GM12875 (cell line): ENCODE measurements at regions not wholly inside any gene's neighbourhood (a gene's known extent, or its start where the extent isn't known, plus 50 kb on each side); places are given as distances from the start of the nearest gene placed in this dataset.

Source experiments
- H3K4me3 ChIP-seq: one replicate; pipeline ENCODE4 v1.5.1; 2011; ENCODE audit warnings: low read depth, low read length, control low read depth
- TF ChIP-seq, protein P1 (sequence below): IDR thresholded peaks from 2 replicates; pipeline ENCODE4 v1.5.1; 2011; ENCODE audit warnings: low read depth, mild to moderate bottlenecking, control low read depth, inconsistent platforms, low read length, moderate library complexity, borderline replicate concordance; ENCODE audit not compliant: insufficient read depth

GRCh38 chr3:34859746-34860145 lies 779.6 kb upstream of the ARPP21 start:
- TF ChIP-seq, protein P1, sequence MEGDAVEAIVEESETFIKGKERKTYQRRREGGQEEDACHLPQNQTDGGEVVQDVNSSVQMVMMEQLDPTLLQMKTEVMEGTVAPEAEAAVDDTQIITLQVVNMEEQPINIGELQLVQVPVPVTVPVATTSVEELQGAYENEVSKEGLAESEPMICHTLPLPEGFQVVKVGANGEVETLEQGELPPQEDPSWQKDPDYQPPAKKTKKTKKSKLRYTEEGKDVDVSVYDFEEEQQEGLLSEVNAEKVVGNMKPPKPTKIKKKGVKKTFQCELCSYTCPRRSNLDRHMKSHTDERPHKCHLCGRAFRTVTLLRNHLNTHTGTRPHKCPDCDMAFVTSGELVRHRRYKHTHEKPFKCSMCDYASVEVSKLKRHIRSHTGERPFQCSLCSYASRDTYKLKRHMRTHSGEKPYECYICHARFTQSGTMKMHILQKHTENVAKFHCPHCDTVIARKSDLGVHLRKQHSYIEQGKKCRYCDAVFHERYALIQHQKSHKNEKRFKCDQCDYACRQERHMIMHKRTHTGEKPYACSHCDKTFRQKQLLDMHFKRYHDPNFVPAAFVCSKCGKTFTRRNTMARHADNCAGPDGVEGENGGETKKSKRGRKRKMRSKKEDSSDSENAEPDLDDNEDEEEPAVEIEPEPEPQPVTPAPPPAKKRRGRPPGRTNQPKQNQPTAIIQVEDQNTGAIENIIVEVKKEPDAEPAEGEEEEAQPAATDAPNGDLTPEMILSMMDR = no peak
- H3K4me3 ChIP-seq = no peak overlapping the region

DNA sequence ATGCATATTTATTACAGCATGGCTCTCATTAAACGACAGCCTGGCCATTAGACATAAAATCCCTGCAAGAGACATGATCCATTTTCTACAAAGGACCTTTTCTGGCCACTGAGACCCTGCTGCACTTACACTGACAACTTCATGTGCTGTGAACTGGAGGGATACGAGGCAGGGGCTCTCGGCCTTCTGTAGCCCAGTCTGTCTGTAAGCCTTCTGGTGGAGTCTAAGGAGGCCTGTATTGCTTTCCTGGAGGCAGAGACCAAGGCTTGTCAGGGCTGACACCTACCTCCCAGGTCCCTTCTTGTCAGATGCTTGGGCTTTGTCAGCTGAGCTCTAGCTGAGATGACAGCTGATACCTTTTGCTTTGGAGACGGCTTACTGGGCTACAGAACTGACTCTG lies 776.9 kb upstream of the ARPP21 start:
- H3K4me3 ChIP-seq = no peak overlapping the region
- TF ChIP-seq, protein P1 = no peak

DNA sequence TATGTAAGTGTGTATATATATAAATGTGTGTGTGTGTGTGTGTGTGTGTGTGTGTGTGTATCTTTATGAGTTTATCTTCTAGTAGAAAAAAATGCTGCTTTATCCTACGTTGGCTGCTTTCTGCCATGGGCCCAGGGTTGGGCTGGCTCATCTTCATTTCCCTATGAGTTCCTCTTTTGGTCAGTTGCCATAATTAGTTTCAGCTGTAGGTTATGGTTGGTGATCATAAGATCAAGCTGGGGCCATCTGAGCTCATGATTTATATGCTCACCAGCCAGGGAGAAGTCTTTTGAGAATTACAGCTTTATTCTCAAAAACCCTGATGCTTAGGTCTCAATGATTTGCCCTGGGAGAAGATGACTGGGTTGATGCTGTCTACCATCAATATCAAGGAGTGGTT lies 775.8 kb upstream of the ARPP21 start:
- TF ChIP-seq, protein P1 = no peak
- H3K4me3 ChIP-seq = no peak overlapping the region

DNA sequence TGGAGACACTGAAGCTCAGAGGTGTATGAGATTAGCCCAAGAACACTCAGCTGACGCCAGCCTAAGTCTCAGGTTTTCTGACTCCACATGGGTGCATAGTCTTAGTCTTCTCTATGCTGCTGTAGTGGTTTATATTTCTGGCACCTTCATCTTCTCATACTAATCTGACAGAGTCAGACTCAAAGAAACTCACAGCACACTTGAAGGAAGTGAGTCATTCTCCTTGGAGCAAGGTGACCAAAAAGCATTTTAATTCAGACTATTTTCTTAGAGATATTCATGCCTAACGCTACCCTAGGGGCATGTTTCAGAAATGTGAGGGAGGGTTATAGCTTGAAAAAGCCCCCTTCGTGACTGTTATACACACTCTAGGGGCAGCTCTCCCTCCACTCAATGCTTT lies 775.3 kb upstream of the ARPP21 start:
- no peak overlapping the region for H3K4me3 ChIP-seq
- TF ChIP-seq, protein P1 = no peak

DNA sequence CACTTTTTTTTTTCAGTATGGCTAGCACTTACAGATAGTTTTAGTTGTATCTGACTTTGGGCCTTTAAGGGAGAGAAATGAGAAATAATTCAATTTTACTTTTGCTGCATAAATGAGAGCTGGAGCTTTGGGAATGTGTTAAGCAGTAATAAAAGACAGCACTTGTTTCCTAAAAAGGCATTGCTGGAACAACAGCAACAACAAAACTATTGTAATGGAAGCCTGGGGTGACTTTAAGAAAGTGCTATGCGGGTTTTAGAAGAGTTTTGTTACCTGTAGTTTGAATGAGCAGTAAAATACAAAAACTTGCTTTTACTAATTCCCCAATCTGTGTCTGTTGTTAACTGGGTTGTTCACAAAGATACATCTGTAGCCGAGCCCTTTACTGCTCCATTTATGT lies 774.0 kb upstream of the ARPP21 start:
- TF ChIP-seq, protein P1 = no peak
- no peak overlapping the region for H3K4me3 ChIP-seq

GRCh38 chr3:34868935-34869334 lies 770.4 kb upstream of the ARPP21 start:
- TF ChIP-seq, protein P1 = no peak
- H3K4me3 ChIP-seq = no peak overlapping the region

DNA sequence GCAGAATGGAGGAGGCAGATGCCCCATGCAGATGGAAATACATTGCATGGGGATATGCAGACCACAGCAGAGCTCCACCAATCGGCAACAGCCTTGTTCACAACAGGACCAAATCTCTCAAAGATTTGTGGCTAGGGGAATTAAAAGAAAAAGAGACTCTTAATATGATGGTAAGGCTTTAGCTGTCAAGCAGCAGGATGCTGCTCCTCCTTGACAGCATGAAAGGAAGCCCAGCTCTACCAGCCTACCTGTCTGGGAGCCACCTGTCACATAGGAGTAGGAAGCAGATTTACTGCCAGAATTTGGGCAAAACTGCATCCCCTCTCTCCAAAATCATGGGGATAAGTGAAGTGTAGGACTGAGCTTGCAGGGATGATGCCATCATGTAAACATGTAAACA lies 769.6 kb upstream of the ARPP21 start:
- H3K4me3 ChIP-seq = no peak overlapping the region
- TF ChIP-seq, protein P1 = no peak
